ENCODE measurements at regions not wholly inside any gene's neighbourhood (a gene's known extent, or its start where the extent isn't known, plus 50 kb on each side); places are given as distances from the start of the nearest gene placed in this dataset.

DNA sequence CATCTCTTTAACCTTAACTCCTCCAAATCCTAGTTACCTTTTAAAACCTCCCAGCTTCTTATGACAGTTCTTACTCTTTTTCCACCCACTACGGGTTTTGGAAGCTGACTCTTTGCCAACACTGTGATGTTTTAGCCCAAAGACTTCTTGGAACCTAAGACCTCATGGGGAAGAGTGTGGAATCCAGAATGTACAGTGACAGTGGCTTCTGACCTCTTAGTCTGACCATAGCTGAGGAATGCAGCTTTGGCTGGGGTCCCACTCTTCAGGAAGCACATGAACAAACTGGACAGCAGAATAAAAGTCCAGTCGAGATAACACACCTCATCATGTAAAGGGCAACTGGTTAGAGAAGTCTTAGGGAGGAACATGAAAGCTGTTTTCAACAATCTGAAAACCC is 161.1 kb upstream of the PKDCC start:
- no peaks in the 10 kb centered on the region for H3K79me2 ChIP-seq (ENCODE audit: control insufficient read depth, insufficient read depth, low read length)
- H3K36me3 ChIP-seq (ENCODE audit: control insufficient read depth in 2 of 2, insufficient read depth in 2 of 2, low read length in 1 of 2): no peaks in the 10 kb centered on the region
- SMC1A ChIA-PET (ENCODE audit: uncharacterized antibody, unreplicated experiment): interaction anchor here (0.6 kb wide), 1 partner anchor 11 kb away, joined by 3 read pairs; no protein-coding TSS in a partner anchor
- FAIRE-seq (no peak), ATAC-seq (no peak), DNase-seq (ENCODE audit: low read depth, low spot score) (no peak)
- CTCF ChIA-PET: interaction anchor here (0.7 to 2.4 kb wide), 2 partner anchors 17 to 201 kb away, joined by 3 to 6 read pairs; no protein-coding TSS in a partner anchor
- H3K27ac ChIP-seq (ENCODE audit: control insufficient read depth, insufficient read depth): no peak overlapping the region
- no peak overlapping the region for H2AFZ ChIP-seq (ENCODE audit: control insufficient read depth, low read depth, low read length)
- no peaks in the 10 kb centered on the region for H3K9me3 ChIP-seq (replicated peaks; ENCODE audit: control insufficient read depth, insufficient read depth, low read length)
- TF ChIP-seq, protein P1, sequence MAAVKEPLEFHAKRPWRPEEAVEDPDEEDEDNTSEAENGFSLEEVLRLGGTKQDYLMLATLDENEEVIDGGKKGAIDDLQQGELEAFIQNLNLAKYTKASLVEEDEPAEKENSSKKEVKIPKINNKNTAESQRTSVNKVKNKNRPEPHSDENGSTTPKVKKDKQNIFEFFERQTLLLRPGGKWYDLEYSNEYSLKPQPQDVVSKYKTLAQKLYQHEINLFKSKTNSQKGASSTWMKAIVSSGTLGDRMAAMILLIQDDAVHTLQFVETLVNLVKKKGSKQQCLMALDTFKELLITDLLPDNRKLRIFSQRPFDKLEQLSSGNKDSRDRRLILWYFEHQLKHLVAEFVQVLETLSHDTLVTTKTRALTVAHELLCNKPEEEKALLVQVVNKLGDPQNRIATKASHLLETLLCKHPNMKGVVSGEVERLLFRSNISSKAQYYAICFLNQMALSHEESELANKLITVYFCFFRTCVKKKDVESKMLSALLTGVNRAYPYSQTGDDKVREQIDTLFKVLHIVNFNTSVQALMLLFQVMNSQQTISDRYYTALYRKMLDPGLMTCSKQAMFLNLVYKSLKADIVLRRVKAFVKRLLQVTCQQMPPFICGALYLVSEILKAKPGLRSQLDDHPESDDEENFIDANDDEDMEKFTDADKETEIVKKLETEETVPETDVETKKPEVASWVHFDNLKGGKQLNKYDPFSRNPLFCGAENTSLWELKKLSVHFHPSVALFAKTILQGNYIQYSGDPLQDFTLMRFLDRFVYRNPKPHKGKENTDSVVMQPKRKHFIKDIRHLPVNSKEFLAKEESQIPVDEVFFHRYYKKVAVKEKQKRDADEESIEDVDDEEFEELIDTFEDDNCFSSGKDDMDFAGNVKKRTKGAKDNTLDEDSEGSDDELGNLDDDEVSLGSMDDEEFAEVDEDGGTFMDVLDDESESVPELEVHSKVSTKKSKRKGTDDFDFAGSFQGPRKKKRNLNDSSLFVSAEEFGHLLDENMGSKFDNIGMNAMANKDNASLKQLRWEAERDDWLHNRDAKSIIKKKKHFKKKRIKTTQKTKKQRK (IDR thresholded peaks at IDR 0.05; ENCODE audit: low read depth, low read length): no peak
- TF ChIP-seq JUND (IDR thresholded peaks at IDR 0.05; ENCODE audit: low read depth, low read length) (no peak), RELA (IDR thresholded peaks at IDR 0.05; ENCODE audit: borderline replicate concordance, partially characterized antibody) (no peak), ZNF24 (IDR thresholded peaks at IDR 0.05) (no peak), CEBPB (IDR thresholded peaks at IDR 0.05; ENCODE audit: borderline replicate concordance in 1 of 2, low read depth in 2 of 2, low read length in 2 of 2) (no peak), CHD1 (IDR thresholded peaks at IDR 0.05; ENCODE audit: low read depth, low read length) (no peak), SREBF1 (IDR thresholded peaks at IDR 0.05; ENCODE audit: low read length) (no peak), CREM (IDR thresholded peaks at IDR 0.05; ENCODE audit: low read depth) (no peak), NRF1 (conservative IDR thresholded peaks at IDR 0.05; ENCODE audit: low read depth, low read length) (no peak), ASH2L (IDR thresholded peaks at IDR 0.05; ENCODE audit: borderline replicate concordance, low read depth) (no peak), SIN3A (IDR thresholded peaks at IDR 0.05; ENCODE audit: low read depth, low read length) (no peak), IRF4 (IDR thresholded peaks at IDR 0.05; ENCODE audit: low read depth, low read length) (no peak), POLR2A (IDR thresholded peaks at IDR 0.05; ENCODE audit: low read depth, low read length) (no peak), RCOR1 (conservative IDR thresholded peaks at IDR 0.05; ENCODE audit: low read depth, low read length) (no peak), PAX8 (IDR thresholded peaks at IDR 0.05) (no peak), BACH1 (IDR thresholded peaks at IDR 0.05; ENCODE audit: borderline replicate concordance) (no peak)
- TF ChIP-seq, protein P2, sequence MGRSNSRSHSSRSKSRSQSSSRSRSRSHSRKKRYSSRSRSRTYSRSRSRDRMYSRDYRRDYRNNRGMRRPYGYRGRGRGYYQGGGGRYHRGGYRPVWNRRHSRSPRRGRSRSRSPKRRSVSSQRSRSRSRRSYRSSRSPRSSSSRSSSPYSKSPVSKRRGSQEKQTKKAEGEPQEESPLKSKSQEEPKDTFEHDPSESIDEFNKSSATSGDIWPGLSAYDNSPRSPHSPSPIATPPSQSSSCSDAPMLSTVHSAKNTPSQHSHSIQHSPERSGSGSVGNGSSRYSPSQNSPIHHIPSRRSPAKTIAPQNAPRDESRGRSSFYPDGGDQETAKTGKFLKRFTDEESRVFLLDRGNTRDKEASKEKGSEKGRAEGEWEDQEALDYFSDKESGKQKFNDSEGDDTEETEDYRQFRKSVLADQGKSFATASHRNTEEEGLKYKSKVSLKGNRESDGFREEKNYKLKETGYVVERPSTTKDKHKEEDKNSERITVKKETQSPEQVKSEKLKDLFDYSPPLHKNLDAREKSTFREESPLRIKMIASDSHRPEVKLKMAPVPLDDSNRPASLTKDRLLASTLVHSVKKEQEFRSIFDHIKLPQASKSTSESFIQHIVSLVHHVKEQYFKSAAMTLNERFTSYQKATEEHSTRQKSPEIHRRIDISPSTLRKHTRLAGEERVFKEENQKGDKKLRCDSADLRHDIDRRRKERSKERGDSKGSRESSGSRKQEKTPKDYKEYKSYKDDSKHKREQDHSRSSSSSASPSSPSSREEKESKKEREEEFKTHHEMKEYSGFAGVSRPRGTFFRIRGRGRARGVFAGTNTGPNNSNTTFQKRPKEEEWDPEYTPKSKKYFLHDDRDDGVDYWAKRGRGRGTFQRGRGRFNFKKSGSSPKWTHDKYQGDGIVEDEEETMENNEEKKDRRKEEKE (IDR thresholded peaks at IDR 0.05): no peak
- TF ChIP-seq, protein P3, sequence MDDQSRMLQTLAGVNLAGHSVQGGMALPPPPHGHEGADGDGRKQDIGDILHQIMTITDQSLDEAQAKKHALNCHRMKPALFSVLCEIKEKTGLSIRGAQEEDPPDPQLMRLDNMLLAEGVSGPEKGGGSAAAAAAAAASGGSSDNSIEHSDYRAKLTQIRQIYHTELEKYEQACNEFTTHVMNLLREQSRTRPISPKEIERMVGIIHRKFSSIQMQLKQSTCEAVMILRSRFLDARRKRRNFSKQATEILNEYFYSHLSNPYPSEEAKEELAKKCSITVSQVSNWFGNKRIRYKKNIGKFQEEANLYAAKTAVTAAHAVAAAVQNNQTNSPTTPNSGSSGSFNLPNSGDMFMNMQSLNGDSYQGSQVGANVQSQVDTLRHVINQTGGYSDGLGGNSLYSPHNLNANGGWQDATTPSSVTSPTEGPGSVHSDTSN (IDR thresholded peaks at IDR 0.05; ENCODE audit: insufficient replicate concordance, low read depth, low read length): no peak
- TF ChIP-seq, protein P4, sequence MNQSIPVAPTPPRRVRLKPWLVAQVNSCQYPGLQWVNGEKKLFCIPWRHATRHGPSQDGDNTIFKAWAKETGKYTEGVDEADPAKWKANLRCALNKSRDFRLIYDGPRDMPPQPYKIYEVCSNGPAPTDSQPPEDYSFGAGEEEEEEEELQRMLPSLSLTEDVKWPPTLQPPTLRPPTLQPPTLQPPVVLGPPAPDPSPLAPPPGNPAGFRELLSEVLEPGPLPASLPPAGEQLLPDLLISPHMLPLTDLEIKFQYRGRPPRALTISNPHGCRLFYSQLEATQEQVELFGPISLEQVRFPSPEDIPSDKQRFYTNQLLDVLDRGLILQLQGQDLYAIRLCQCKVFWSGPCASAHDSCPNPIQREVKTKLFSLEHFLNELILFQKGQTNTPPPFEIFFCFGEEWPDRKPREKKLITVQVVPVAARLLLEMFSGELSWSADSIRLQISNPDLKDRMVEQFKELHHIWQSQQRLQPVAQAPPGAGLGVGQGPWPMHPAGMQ (IDR thresholded peaks at IDR 0.05; ENCODE audit: borderline replicate concordance): no peak
- H3K4me2 ChIP-seq (ENCODE audit: control insufficient read depth, insufficient read depth): no peak overlapping the region
- H4K20me1 ChIP-seq (ENCODE audit: control insufficient read depth, insufficient read depth): no peaks in the 10 kb centered on the region
- in situ Hi-C loops (cut with MboI) (no loop called here), intact Hi-C loops (cut with micrococcal nuclease; ENCODE audit: unreplicated experiment) (no loop called here)
- H3K4me3 ChIP-seq: no peak overlapping the region
- H3K27me3 ChIP-seq (replicated peaks in 1 of 2; ENCODE audit: control insufficient read depth in 2 of 2, insufficient read depth in 2 of 2, low read length in 1 of 2): peaks cover 0 to 1% of the 10 kb centered on the region in 2 experiments; a peak in 2 of 4 replicates
- POLR2A ChIA-PET: no interaction called here
- 0% methylated on average over 2 of the region's 2 CpGs for WGBS (ENCODE audit: insufficient coverage, insufficient replicate concordance, low lambda C conversion rate, missing lambda C conversion rate)
- no peak overlapping the region for H3K9ac ChIP-seq (ENCODE audit: control insufficient read depth, insufficient read depth, low read length)
- BruUV-seq (replicated peaks): no TSS peak
- RAD21 ChIA-PET (ENCODE audit: unreplicated experiment): no interaction called here
- no peaks in the 10 kb centered on the region for H3K4me1 ChIP-seq (ENCODE audit: control insufficient read depth, insufficient read depth, low read length)

All from GM12878 (cell line).